Superior temporal gyrus (tissue), 1 donor: ENCODE measurements at regions not wholly inside any gene's neighbourhood (a gene's known extent, or its start where the extent isn't known, plus 50 kb on each side); places are given as distances from the start of the nearest gene placed in this dataset.
"Not testable (repeated sequence)": the region's sequence is repeated elsewhere in the genome, so short reads cannot be mapped to it uniquely, and the experiment has no call there.

Experiments used
- DNase-seq: peaks from one replicate; pipeline ENCODE4 v3.0.0-alpha.2; 2016; ENCODE audit errors: extremely low spot score

DNA sequence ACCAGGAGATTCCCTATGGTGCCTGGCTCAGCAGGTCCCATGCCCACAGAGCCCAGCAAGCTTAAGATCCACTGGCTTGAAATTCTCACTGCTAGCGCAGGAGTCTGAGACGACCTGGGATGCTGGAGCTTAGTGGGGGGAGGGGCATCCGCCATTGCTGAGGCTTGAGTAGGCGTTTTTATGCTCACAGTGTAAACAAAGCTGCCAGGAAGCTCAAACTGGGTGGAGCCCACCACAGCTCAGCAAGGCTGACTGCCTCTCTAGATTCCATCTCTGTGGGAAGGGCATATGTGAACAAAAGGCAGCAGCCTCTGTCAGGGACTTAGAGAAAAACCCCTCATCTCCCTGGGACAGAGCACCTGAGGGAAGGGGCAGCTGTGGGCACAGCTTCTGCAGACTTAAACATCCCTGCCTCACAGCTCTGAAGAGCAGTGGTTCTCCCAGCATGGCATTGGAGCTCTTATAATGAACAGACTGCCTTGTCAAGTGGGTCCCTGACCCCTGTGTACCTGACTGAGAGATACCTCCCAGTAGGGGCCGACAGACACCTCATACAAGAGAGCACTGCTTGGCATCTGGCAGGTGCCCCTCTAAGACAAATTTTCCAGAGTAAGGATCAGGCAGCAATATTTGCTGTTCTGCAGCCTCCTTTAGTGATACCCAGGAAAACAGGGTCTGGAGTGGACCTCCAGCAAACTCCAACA is 231.5 kb upstream of the SETMAR start:
- DNase-seq: no peak

- DNase-seq: not testable (repeated sequence)
Observed at GRCh38 chr3:4077278-4077677, 225.9 kb upstream of the SETMAR start.

GRCh38 chr3:4077950-4078349 is 225.2 kb upstream of the SETMAR start:
- DNase-seq: no peak

DNA sequence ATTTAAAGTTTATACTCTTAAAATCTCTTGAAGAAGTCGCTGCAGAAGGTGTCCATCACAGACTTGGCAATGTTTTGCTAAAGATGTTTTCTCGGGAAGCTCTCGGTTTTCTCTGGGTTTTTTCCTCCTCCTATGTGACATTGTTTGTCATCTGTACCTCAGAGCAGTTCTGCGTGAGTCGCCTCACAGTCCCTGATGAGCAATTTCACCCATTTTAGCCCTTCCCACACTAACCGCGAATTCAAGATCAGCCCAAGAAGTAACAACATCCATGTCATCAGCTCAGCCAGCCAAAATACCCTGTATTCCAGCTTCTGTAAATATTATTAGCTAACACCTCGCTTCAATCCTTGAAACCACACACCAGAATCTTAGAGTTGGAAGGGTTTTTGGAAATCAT is 224.3 kb upstream of the SETMAR start:
- no peak for DNase-seq

- DNase-seq: no peak
Observed at GRCh38 chr3:4079339-4080195, 223.6 kb upstream of the SETMAR start.

- no peak for DNase-seq
Observed at GRCh38 chr3:4083225-4084015, 219.7 kb upstream of the SETMAR start.

- no peak for DNase-seq
Observed at GRCh38 chr3:4084271-4084670, 218.9 kb upstream of the SETMAR start.

DNA sequence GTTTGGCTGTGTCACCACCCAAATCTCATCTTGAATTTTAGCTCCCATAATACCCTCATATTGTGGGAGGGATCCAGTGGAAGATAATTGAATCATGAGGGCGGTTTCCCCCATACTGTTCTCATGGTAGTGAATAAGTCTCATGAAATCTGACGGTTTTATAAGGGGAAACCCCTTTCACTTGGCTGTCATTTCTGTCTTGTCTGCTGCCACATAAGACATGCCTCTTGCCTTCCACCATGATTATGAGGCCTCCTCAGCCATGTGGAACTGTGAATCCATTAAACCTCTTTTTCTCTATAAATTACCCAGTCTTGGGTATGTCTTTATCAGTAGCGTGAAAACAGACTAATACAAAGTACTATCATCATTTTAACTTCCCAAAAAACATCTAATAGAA is 216.5 kb upstream of the SETMAR start:
- not testable (repeated sequence) for DNase-seq

DNA sequence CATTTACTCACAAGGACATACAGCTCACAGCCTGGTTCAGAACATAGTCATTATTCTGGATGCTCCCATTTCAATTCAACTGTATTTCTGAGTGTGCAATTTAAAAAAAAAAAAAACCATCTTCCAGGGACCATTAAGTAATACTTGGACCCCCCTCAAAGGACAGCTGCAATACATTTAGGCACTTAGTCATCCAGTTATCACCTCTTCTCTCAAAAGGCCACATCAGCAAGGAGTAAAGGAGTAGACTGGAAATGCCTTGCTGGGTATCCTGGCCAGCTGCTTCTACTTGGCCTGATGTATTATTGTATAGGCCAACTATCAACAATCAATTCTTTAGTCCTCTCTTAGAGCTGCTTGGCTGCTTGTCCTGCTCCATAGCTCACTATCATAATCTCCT is 211.4 kb upstream of the SETMAR start:
- no peak for DNase-seq

DNA sequence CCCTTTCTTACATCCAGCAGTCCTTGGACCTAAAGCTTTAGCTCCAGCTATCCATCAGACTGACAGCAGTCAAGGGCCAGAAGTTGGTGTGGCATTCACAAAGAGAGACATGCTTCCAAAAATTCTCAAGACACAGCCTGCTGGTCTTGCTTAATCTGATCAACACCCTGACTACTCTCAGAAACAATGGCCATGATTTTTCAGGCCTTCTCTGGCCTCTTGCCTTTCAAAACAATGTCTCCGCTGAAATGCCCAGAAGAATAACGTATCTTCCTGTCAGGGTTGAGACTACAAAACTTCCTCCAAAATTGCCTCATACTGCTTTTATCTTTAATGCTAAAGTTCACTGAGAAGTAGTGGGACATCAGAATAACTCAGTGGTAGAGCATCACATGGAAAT is 205.4 kb upstream of the SETMAR start:
- DNase-seq: no peak

DNA sequence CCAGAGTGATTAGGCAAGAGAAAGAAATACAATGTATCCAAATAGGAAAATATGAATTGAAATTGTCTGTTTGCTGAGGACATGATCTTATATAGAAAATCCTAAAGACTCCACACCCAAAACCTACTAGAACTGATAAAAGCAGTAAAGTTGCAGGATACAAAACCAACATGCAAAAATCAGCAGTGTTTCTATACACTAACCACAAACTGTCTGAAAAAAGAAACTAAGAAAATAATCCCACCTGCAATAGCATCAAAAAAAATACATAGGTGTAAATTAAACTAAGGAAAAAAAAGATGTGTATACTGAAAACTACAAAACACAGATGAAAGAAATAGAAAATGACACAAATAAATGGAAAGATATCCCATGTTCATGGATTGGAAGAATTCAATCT is 203.6 kb upstream of the SETMAR start:
- DNase-seq: no peak

DNA sequence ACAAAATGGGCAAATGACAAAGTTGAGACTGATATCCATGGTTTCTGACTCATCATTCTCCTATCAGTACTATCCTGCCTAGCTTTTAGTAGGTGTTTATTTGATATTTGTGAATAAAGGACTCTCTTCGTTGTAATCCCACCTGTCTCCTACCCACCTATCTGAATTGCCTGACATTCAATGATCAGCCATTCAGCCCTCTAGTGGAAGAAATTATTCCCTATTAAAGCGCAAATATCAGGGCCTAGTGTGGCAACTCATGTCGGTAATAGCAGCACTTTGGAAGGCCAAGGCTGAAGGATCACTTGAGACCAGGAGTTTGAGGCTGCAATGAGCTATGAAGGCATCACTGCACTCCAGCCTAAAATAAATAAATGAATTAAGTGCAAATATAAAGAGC is 195.7 kb upstream of the SETMAR start:
- DNase-seq: no peak

DNA sequence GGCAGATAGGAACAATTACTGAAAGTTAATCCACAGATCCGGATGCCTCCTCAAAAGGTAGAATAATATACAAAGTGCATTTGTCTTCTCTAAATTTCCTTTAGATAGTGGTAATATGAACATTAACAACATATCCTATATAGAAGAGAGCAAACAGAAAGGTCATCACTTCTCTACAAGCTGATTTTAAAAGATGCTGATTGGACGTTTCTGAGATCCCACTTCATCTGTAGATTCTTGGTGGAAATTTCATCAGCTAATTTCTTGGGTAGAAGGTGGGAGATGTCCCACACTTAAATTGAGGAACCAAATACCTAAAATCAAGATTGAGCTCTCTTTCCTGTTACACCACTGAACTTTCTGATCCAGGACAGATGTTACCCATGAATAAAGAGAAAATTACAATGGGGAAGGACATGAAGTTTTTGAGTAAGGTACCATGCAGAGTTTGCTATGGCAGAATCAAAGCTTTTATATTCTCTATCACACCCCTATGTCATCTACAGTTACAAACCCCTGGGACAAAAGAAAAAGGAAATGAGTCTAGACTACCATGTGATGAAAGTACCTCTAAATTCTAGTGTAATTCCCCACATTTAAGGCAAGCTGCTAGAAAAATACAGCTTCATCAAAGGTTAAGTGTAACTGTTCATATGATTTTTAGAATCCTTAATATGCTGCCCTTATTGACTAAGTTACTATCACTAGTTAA is 189.2 kb upstream of the SETMAR start:
- no peak for DNase-seq

GRCh38 chr3:4119119-4119518 is 184.1 kb upstream of the SETMAR start:
- DNase-seq: no peak

- no peak for DNase-seq
Observed at GRCh38 chr3:4125576-4125975, 177.6 kb upstream of the SETMAR start.

DNA sequence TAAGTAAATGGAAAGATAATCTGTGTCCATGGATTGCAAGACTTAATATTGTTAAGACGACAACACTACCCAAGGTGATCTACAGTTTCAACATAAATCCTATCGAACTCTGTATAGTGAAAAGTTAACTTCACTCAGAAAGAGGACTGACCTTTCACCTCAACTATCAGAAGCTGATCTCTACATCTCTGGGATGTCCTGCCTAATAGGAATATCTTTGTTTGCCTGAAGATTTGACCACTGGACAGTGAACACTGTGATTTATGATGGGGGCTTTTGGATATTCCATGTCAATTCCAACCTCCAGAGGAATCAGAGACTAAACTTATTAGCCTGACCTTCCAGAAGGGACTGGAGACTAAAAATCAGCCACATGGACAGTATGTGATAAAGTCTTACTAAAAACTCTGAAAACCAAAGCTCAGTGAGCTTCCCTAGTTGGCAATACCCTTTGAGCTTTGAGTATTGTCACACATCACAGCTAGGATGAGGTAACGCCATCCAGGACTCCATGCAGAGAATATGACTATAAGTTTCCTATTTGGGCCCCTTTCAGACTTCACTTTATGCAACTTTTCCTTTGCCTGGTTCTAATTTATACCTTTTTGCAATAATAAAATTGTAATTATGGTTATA is 164.9 kb upstream of the SETMAR start:
- no peak for DNase-seq

GRCh38 chr3:4138786-4139431 is 164.3 kb upstream of the SETMAR start:
- DNase-seq: no peak

- no peak for DNase-seq
Observed at GRCh38 chr3:4139462-4140140, 163.6 kb upstream of the SETMAR start.

DNA sequence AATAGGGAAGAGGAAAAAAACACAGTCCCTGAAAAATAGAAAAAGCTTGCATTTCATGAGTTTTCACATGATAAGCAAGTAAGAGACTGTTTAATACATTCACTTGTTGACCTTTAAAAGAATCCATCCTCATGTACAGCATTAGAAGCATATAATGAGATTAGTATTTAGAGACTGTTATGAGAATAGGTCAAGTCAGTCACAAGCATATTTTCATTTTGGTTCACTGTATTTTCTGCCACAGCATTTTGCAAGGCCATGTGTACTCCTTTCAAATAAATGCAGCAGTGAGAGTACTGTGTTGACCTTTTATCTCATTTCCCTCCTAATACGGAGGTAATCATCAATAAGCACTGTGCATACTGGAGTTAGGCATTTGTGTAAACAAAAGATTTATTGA is 162.2 kb upstream of the SETMAR start:
- DNase-seq: no peak

GRCh38 chr3:4147556-4148118 is 155.5 kb upstream of the SETMAR start:
- DNase-seq: no peak
